ENCODE measurements at regions not wholly inside any gene's neighbourhood (a gene's known extent, or its start where the extent isn't known, plus 50 kb on each side); places are given as distances from the start of the nearest gene placed in this dataset.

GRCh38 chr5:104541141-104541785, 978.7 kb upstream of the NUDT12 start:
- in situ Hi-C loops (cut with MboI; ENCODE audit: low pct_unique_long_range_greater_than_20kb, low sequenced_read_pairs, unreplicated experiment): no loop called here
- no peak for TF ChIP-seq CTCF (IDR thresholded peaks at IDR 0.05; ENCODE audit: extremely low read depth, insufficient read depth, missing control alignments)
- DNase-seq (ENCODE audit: low spot score): no peak

GRCh38 chr5:104540448-104540847, 977.9 kb upstream of the NUDT12 start:
- in situ Hi-C loops (cut with MboI; ENCODE audit: low pct_unique_long_range_greater_than_20kb, low sequenced_read_pairs, unreplicated experiment): no loop called here
- DNase-seq (ENCODE audit: low spot score): no peak
- TF ChIP-seq CTCF (IDR thresholded peaks at IDR 0.05; ENCODE audit: extremely low read depth, insufficient read depth, missing control alignments): no peak

GRCh38 chr5:104539618-104540350, 977.2 kb upstream of the NUDT12 start:
- in situ Hi-C loops (cut with MboI; ENCODE audit: low pct_unique_long_range_greater_than_20kb, low sequenced_read_pairs, unreplicated experiment): no loop called here
- TF ChIP-seq CTCF (IDR thresholded peaks at IDR 0.05; ENCODE audit: extremely low read depth, insufficient read depth, missing control alignments): no peak
- no peak for DNase-seq (ENCODE audit: low spot score)

- in situ Hi-C loops (cut with MboI; ENCODE audit: low pct_unique_long_range_greater_than_20kb, low sequenced_read_pairs, unreplicated experiment): no loop called here
- DNase-seq (ENCODE audit: low spot score): no peak
- TF ChIP-seq CTCF (IDR thresholded peaks at IDR 0.05; ENCODE audit: extremely low read depth, insufficient read depth, missing control alignments): no peak
Observed at GRCh38 chr5:104538734-104539133, 976.1 kb upstream of the NUDT12 start.

GRCh38 chr5:104533498-104533897, 970.9 kb upstream of the NUDT12 start:
- DNase-seq (ENCODE audit: low spot score): no peak
- TF ChIP-seq CTCF (IDR thresholded peaks at IDR 0.05; ENCODE audit: extremely low read depth, insufficient read depth, missing control alignments): no peak
- in situ Hi-C loops (cut with MboI; ENCODE audit: low pct_unique_long_range_greater_than_20kb, low sequenced_read_pairs, unreplicated experiment): no loop called here

- no peak for DNase-seq (ENCODE audit: low spot score)
- TF ChIP-seq CTCF (IDR thresholded peaks at IDR 0.05; ENCODE audit: extremely low read depth, insufficient read depth, missing control alignments): no peak
- in situ Hi-C loops (cut with MboI; ENCODE audit: low pct_unique_long_range_greater_than_20kb, low sequenced_read_pairs, unreplicated experiment): no loop called here
Observed at GRCh38 chr5:104526866-104527265, 964.3 kb upstream of the NUDT12 start.
